ENCODE measurements at regions not wholly inside any gene's neighbourhood (a gene's known extent, or its start where the extent isn't known, plus 50 kb on each side); places are given as distances from the start of the nearest gene placed in this dataset.

- TF ChIP-seq, protein P1, sequence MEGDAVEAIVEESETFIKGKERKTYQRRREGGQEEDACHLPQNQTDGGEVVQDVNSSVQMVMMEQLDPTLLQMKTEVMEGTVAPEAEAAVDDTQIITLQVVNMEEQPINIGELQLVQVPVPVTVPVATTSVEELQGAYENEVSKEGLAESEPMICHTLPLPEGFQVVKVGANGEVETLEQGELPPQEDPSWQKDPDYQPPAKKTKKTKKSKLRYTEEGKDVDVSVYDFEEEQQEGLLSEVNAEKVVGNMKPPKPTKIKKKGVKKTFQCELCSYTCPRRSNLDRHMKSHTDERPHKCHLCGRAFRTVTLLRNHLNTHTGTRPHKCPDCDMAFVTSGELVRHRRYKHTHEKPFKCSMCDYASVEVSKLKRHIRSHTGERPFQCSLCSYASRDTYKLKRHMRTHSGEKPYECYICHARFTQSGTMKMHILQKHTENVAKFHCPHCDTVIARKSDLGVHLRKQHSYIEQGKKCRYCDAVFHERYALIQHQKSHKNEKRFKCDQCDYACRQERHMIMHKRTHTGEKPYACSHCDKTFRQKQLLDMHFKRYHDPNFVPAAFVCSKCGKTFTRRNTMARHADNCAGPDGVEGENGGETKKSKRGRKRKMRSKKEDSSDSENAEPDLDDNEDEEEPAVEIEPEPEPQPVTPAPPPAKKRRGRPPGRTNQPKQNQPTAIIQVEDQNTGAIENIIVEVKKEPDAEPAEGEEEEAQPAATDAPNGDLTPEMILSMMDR (IDR thresholded peaks at IDR 0.05) = no peak
- no peak for TF ChIP-seq POLR2A (IDR thresholded peaks at IDR 0.05)
- TF ChIP-seq POLR2AphosphoS5 (IDR thresholded peaks at IDR 0.05; ENCODE audit: insufficient read depth in 1 of 2, low read depth in 1 of 2) = no peak
These were observed 109.0 kb upstream of the TWIST2 start for GRCh38 chr2:238738917-238739316.

All from vagina (tissue), 2 donors.